HEK293T (cell line): ENCODE measurements at regions not wholly inside any gene's neighbourhood (a gene's known extent, or its start where the extent isn't known, plus 50 kb on each side); places are given as distances from the start of the nearest gene placed in this dataset.

Experiments
- L3MBTL2 ChIP-seq: fragments of 450-650 bp; conservative IDR thresholded peaks from 2 replicates; pipeline ENCODE4 v1.6.1; 2016; ENCODE audit warnings: mild to moderate bottlenecking
- SUZ12 ChIP-seq: fragments of 450-650 bp; IDR thresholded peaks from 2 replicates; pipeline ENCODE4 v1.6.1; 2016; ENCODE audit warnings: mild to moderate bottlenecking
- TARDBP ChIP-seq: fragments of 450-650 bp; IDR thresholded peaks from 2 replicates; pipeline ENCODE4 v1.6.1; 2016

DNA sequence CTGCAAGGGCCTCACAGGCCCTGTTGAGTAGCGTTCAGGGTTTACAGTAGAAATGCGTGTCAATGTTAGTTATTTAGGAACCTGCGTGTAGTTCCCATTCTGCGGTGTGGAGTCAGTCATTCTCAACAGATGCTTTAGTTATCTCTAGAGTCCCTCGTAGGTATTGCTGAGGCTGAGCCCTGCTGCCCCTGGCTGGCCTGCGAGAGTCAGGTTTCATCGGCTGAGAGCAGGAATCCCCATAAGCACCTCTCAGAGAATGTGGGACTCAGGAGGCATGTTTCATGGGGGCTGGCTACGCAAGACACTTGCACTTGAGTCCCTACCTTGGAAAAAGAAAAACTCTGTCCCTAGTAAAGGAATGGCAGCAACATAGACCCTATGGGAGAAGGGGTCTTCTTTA, 347.5 kb upstream of the ASIC2 start:
- TF ChIP-seq TARDBP, result no peak
- no peak for TF ChIP-seq L3MBTL2
- no peak for TF ChIP-seq SUZ12
